Mesothelial cell of epicardium (in vitro differentiated cells): ENCODE measurements at regions not wholly inside any gene's neighbourhood (a gene's known extent, or its start where the extent isn't known, plus 50 kb on each side); places are given as distances from the start of the nearest gene placed in this dataset.

Source experiments
- DNase-seq, 2 experiments: peaks; one replicate each; pipeline ENCODE4 v3.0.0; 2021; ENCODE audit warnings: low spot score in 2 of 2; ENCODE audit not compliant: unreplicated experiment in 2 of 2
- H3K27ac Mint-ChIP-seq: 2 replicates; pipeline ENCODE4 v1.8.0; 2021; ENCODE audit warnings: mixed read lengths
- H3K27me3 Mint-ChIP-seq: 2 replicates; pipeline ENCODE4 v1.8.0; 2021; ENCODE audit warnings: low read depth, mixed read lengths
- H3K36me3 Mint-ChIP-seq: 2 replicates; pipeline ENCODE4 v1.8.0; 2021; ENCODE audit warnings: mixed read lengths
- H3K4me1 Mint-ChIP-seq: 2 replicates; pipeline ENCODE4 v1.8.0; 2021; ENCODE audit warnings: mixed read lengths
- H3K4me3 Mint-ChIP-seq: 2 replicates; pipeline ENCODE4 v1.8.0; 2021; ENCODE audit warnings: mild to moderate bottlenecking, moderate library complexity, mixed read lengths
- H3K9me3 Mint-ChIP-seq: 2 replicates; pipeline ENCODE4 v1.8.0; 2021; ENCODE audit warnings: mixed read lengths
- TF ChIP-seq, protein P1 (sequence below): fragments of 200-600 bp; sonication (generic); IDR thresholded peaks from one replicate; pipeline ENCODE4 v1.5.0; 2021; ENCODE audit warnings: antibody characterized with exemption; ENCODE audit not compliant: unreplicated experiment

GRCh38 chr11:44398266-44399030 is 88.5 kb upstream of the ALX4 start:
- H3K4me1 Mint-ChIP-seq = peaks cover 8% of the 10 kb centered on the region
- H3K9me3 Mint-ChIP-seq = peaks cover 20% of the 10 kb centered on the region
- peaks cover 44% of the 10 kb centered on the region for H3K27me3 Mint-ChIP-seq
- TF ChIP-seq, protein P1, sequence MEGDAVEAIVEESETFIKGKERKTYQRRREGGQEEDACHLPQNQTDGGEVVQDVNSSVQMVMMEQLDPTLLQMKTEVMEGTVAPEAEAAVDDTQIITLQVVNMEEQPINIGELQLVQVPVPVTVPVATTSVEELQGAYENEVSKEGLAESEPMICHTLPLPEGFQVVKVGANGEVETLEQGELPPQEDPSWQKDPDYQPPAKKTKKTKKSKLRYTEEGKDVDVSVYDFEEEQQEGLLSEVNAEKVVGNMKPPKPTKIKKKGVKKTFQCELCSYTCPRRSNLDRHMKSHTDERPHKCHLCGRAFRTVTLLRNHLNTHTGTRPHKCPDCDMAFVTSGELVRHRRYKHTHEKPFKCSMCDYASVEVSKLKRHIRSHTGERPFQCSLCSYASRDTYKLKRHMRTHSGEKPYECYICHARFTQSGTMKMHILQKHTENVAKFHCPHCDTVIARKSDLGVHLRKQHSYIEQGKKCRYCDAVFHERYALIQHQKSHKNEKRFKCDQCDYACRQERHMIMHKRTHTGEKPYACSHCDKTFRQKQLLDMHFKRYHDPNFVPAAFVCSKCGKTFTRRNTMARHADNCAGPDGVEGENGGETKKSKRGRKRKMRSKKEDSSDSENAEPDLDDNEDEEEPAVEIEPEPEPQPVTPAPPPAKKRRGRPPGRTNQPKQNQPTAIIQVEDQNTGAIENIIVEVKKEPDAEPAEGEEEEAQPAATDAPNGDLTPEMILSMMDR = no peak
- H3K27ac Mint-ChIP-seq = no peak overlapping the region
- no peak overlapping the region for H3K4me3 Mint-ChIP-seq
- H3K36me3 Mint-ChIP-seq = no peaks in the 10 kb centered on the region
- no peak for DNase-seq

DNA sequence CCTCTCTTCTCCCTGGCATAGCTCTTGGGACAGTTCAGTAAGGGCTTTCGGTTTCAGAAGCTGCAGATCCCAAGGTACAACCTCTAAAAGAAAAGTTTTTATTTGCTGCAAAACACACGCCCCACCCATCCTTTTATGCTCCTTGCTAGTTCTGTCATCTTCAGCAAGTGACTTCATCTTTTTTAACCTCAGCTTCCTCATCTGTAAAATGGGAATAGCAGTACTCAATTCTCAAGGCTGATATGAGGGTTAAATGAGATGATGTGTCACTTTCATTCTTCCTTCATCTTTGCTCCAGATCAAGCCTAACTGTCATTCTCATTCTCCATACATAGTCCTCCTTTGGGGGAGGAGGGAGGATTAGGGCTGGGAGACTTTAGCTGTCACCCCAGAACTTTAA is 90.0 kb upstream of the ALX4 start:
- H3K27ac Mint-ChIP-seq = no peak overlapping the region
- H3K4me3 Mint-ChIP-seq = no peak overlapping the region
- no peak for DNase-seq
- TF ChIP-seq, protein P1 = no peak
- peaks cover 6% of the 10 kb centered on the region for H3K9me3 Mint-ChIP-seq
- H3K36me3 Mint-ChIP-seq = no peaks in the 10 kb centered on the region
- peaks cover 42% of the 10 kb centered on the region for H3K27me3 Mint-ChIP-seq
- peaks cover 8% of the 10 kb centered on the region for H3K4me1 Mint-ChIP-seq

GRCh38 chr11:44400431-44400830 is 90.5 kb upstream of the ALX4 start:
- no peak overlapping the region for H3K27ac Mint-ChIP-seq
- no peak overlapping the region for H3K4me3 Mint-ChIP-seq
- peaks cover 8% of the 10 kb centered on the region for H3K4me1 Mint-ChIP-seq
- peaks cover 5% of the 10 kb centered on the region for H3K9me3 Mint-ChIP-seq
- H3K36me3 Mint-ChIP-seq = no peaks in the 10 kb centered on the region
- TF ChIP-seq, protein P1 = no peak
- DNase-seq = no peak
- H3K27me3 Mint-ChIP-seq = peaks cover 45% of the 10 kb centered on the region

DNA sequence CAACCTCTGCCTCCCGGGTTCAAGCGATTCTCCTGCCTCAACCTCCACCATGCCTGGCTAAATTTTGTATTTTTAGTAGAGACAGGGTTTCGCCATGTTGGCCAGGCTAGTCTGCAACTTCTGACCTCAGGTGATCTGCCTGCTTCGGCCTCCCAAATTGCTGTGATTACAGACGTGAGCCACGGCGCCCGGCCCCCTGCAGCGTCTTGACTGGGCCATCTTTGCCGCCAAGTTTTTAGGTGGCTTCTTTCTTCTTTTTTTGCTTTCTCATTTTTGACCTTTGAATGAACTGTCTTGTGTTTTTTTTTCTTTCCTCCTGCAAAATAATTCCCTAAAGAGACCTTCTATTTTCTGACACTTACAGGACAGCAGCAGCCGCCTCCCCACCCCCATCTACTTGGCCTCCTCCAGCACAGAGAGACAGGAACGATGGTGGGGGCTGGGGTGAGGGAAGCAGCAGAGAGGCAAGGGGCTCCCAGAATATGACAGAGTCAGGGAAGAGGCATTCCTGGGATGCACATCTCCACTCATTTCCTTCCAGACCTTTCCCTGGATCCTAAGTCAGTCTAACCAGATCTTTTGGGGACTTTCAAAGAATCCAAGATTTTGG is 92.6 kb upstream of the ALX4 start:
- H3K9me3 Mint-ChIP-seq = no peaks in the 10 kb centered on the region
- no peak for DNase-seq
- TF ChIP-seq, protein P1 = no peak
- peaks cover 40% of the 10 kb centered on the region for H3K27me3 Mint-ChIP-seq
- no peak overlapping the region for H3K4me3 Mint-ChIP-seq
- peaks cover 8% of the 10 kb centered on the region for H3K4me1 Mint-ChIP-seq
- no peaks in the 10 kb centered on the region for H3K36me3 Mint-ChIP-seq
- H3K27ac Mint-ChIP-seq = no peak overlapping the region

GRCh38 chr11:44403176-44403575 is 93.2 kb upstream of the ALX4 start:
- H3K36me3 Mint-ChIP-seq = no peaks in the 10 kb centered on the region
- TF ChIP-seq, protein P1 = no peak
- H3K4me1 Mint-ChIP-seq = peaks cover 8% of the 10 kb centered on the region
- H3K4me3 Mint-ChIP-seq = no peak overlapping the region
- no peak for DNase-seq
- no peaks in the 10 kb centered on the region for H3K9me3 Mint-ChIP-seq
- H3K27ac Mint-ChIP-seq = no peak overlapping the region
- H3K27me3 Mint-ChIP-seq = peaks cover 41% of the 10 kb centered on the region
